LNCAP (cell line): ENCODE measurements at regions not wholly inside any gene's neighbourhood (a gene's known extent, or its start where the extent isn't known, plus 50 kb on each side); places are given as distances from the start of the nearest gene placed in this dataset.
A peak's percentile ranks its signal among the peaks of the same experiment; 100 is the strongest.

Experiments used
- TF ChIP-seq, protein P1 (sequence below): fragments of 450-650 bp; IDR thresholded peaks from 2 replicates; pipeline ENCODE4 v1.5.1; 2017; ENCODE audit warnings: mild to moderate bottlenecking

DNA sequence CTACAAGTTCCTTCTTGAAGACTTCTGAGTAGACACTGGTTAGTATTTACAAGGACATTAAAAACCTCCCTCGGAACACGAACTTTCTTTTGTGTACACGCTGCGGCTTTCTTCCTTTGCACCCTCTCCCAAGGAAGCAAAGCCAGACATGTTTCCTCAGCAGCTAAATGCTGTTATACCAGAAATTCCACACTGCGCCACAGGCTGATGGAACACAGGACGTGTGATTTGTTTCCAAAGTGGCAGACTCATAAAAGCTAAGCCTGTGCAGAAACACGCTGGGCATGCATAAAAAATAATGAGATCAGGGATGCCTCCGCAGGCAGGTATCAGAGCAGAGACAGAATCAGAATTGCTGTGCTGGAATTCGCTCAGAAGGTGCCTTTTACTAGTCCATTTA is 73.0 kb upstream of the RGPD5 start:
- TF ChIP-seq, protein P1, sequence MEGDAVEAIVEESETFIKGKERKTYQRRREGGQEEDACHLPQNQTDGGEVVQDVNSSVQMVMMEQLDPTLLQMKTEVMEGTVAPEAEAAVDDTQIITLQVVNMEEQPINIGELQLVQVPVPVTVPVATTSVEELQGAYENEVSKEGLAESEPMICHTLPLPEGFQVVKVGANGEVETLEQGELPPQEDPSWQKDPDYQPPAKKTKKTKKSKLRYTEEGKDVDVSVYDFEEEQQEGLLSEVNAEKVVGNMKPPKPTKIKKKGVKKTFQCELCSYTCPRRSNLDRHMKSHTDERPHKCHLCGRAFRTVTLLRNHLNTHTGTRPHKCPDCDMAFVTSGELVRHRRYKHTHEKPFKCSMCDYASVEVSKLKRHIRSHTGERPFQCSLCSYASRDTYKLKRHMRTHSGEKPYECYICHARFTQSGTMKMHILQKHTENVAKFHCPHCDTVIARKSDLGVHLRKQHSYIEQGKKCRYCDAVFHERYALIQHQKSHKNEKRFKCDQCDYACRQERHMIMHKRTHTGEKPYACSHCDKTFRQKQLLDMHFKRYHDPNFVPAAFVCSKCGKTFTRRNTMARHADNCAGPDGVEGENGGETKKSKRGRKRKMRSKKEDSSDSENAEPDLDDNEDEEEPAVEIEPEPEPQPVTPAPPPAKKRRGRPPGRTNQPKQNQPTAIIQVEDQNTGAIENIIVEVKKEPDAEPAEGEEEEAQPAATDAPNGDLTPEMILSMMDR: no peak

DNA sequence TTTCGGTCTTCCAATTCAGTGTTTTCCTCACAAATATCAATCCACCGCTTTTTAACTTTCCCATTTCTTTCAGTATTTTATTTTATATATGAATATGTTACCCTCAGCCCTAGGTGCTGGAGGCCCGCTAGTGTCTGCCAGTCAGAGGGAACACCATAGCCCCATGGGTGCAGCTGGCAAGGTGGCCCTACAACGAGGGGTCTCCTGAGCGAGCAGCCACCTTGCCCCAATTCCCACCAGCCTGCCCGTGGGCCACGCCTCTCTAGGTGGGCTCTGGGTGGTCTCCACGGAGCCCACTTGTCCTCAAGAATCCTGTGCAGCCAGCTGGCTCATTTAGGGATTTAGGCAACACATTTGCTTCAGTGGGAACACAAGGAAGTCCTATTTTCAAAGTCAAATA is 72.5 kb upstream of the RGPD5 start:
- TF ChIP-seq, protein P1: no peak

GRCh38 chr2:109722026-109722425 is 72.1 kb upstream of the RGPD5 start:
- TF ChIP-seq, protein P1: no peak

GRCh38 chr2:109724533-109725460 is 69.3 kb upstream of the RGPD5 start:
- TF ChIP-seq, protein P1: no peak

DNA sequence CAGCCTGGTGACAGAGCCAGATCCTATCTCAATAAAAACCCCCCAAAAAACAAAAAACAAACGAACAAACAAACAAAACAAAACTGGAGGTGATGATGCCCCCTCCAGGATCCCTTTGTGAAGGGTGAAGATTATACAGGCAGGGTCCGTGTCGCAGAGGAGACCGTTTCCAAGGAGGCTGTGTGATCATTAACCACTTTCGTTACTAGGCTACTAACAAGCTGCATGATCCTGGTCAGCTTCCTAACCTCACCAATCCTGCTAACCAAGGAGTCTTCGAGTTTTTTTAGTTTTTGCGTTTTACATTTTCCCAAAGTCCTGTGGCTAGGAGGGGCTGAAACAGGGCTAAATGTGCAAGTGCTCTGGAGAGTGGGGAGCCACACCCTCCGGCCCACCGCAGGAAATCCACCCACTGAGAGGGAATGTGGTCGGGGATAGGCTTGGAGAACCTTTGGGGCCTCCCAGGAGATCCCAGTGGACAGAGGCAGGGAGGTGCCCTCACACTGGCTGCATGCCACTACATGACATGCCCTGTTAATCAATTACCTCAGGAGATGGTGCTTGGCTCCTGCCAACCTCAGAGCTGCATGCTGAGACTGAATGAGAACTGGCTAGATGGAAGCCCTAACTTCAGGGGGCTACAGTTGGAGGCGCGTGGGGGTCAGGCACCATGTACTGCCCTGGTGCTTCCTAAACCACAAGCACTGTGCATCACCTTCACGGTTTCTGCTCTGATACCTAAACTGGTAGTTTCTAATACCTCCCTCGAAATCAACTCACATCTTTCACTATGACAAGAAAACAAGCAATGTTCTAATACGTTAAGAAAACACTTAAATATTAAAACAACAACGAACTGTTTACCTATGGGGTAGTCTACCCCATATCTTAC is 67.5 kb upstream of the RGPD5 start:
- TF ChIP-seq, protein P1: no peak

DNA sequence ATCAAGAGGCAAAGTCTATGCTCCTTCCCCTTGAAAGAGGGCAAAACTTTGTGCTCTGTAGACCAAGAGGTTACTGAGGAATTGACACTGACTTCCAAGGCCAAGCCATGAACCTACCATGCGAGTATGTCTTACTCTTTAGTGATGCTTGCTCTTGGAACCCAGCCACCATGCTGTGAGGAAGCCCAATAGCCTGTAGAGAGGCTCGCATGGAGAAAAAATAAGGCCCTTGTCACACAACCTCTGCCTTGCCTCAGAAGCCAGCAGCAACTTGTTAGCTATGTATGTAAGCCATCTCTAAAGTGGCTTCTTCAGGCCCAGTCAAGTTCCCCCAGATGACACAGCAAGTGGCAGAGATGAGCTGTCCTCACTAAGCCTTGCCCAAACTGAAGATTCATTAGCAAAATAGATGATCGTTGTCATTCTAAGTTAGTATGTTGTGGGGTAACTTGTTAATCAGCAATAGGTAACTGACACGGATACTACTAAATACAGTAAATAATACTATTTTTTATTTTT is 66.1 kb upstream of the RGPD5 start:
- TF ChIP-seq, protein P1: no peak

- TF ChIP-seq, protein P1: peak; percentile 57; the same call in 1 of the 2 replicates
Observed at GRCh38 chr2:109736177-109736827, 57.8 kb upstream of the RGPD5 start.
